Upper lobe of right lung (tissue), 1 donor: ENCODE measurements at regions not wholly inside any gene's neighbourhood (a gene's known extent, or its start where the extent isn't known, plus 50 kb on each side); places are given as distances from the start of the nearest gene placed in this dataset.

Experiments
- ATAC-seq: fragments of 200-7000 bp; cut with Tn5 transposase; one replicate; pipeline ENCODE4 v1.9.1; 2020; ENCODE audit warnings: mild to moderate bottlenecking, moderate library complexity
- DNase-seq: peaks from one replicate; pipeline ENCODE4 v3.0.0-alpha.2; 2020
- H3K27ac ChIP-seq: fragments of 200-600 bp; one replicate; pipeline ENCODE4 v1.8.0; 2022
- H3K27me3 ChIP-seq: fragments of 200-600 bp; one replicate; pipeline ENCODE4 v1.8.0; 2022; ENCODE audit warnings: mild to moderate bottlenecking
- H3K36me3 ChIP-seq: fragments of 200-600 bp; one replicate; pipeline ENCODE4 v1.8.0; 2022
- H3K4me1 ChIP-seq: fragments of 200-600 bp; one replicate; pipeline ENCODE4 v1.8.0; 2022
- H3K4me3 ChIP-seq: fragments of 200-600 bp; one replicate; pipeline ENCODE4 v1.8.0; 2022; ENCODE audit warnings: mild to moderate bottlenecking
- H3K9me3 ChIP-seq: fragments of 200-600 bp; one replicate; pipeline ENCODE4 v1.8.0; 2022
- CTCF ChIP-seq: fragments of 200-600 bp; IDR thresholded peaks from one replicate; pipeline ENCODE4 v1.8.0; 2022; ENCODE audit warnings: antibody characterized with exemption
- intact Hi-C: fragments of 100-400 bp; cut with DNase I; formaldehyde crosslinking; loops from one replicate; pipeline ENCODE4 v1.11.0; 2022
- donor health status: DM: no; HTN: yes; CAD: no; lungs with severe emphysema.

GRCh38 chr5:112112346-112112745 lies 306.7 kb downstream of the EPB41L4A start:
- H3K27me3 ChIP-seq = no peaks in the 10 kb centered on the region
- H3K27ac ChIP-seq = no peak overlapping the region
- no peak overlapping the region for H3K4me3 ChIP-seq
- intact Hi-C loops = no loop called here
- DNase-seq (no peak), ATAC-seq (no peak)
- no peaks in the 10 kb centered on the region for H3K36me3 ChIP-seq
- no peaks in the 10 kb centered on the region for H3K4me1 ChIP-seq
- no peak for TF ChIP-seq CTCF
- no peaks in the 10 kb centered on the region for H3K9me3 ChIP-seq

- Histone ChIP-seq H3K36me3 (no peaks in the 10 kb centered on the region), H3K4me1 (no peaks in the 10 kb centered on the region), H3K9me3 (no peaks in the 10 kb centered on the region), H3K4me3 (no peak overlapping the region), H3K27me3 (no peaks in the 10 kb centered on the region), H3K27ac (no peak overlapping the region)
- DNase-seq (peak; percentile 79), ATAC-seq (peak; percentile 94)
- no peak for TF ChIP-seq CTCF
- intact Hi-C loops = no loop called here
These were observed 309.6 kb downstream of the EPB41L4A start for GRCh38 chr5:112109331-112110007.

GRCh38 chr5:112106878-112107277 lies 312.2 kb downstream of the EPB41L4A start:
- no peak overlapping the region for H3K27ac ChIP-seq
- peak; percentile 54 for ATAC-seq
- no peak for DNase-seq
- no peak overlapping the region for H3K4me3 ChIP-seq
- no peak for TF ChIP-seq CTCF
- no peaks in the 10 kb centered on the region for H3K9me3 ChIP-seq
- H3K36me3 ChIP-seq = no peaks in the 10 kb centered on the region
- H3K27me3 ChIP-seq = no peaks in the 10 kb centered on the region
- no peaks in the 10 kb centered on the region for H3K4me1 ChIP-seq
- intact Hi-C loops = no loop called here

GRCh38 chr5:112097768-112098167 lies 321.3 kb downstream of the EPB41L4A start:
- ATAC-seq (peak; percentile 40), DNase-seq (no peak)
- Histone ChIP-seq H3K27me3 (no peaks in the 10 kb centered on the region), H3K27ac (no peak overlapping the region), H3K4me3 (peak overlapping the region; percentile 11), H3K4me1 (peaks cover 3% of the 10 kb centered on the region), H3K36me3 (no peaks in the 10 kb centered on the region), H3K9me3 (peaks cover under 1% of the 10 kb centered on the region)
- TF ChIP-seq CTCF = no peak
- intact Hi-C loops = no loop called here

GRCh38 chr5:112087222-112087621 lies 330.2 kb upstream of the NREP start:
- no peak for TF ChIP-seq CTCF
- Histone ChIP-seq H3K9me3 (no peaks in the 10 kb centered on the region), H3K27me3 (no peaks in the 10 kb centered on the region), H3K4me3 (no peak overlapping the region), H3K4me1 (no peaks in the 10 kb centered on the region), H3K36me3 (no peaks in the 10 kb centered on the region), H3K27ac (no peak overlapping the region)
- intact Hi-C loops = no loop called here
- DNase-seq (no peak), ATAC-seq (peak; percentile 72)

GRCh38 chr5:112086740-112087139 lies 329.7 kb upstream of the NREP start:
- H3K27ac ChIP-seq = no peak overlapping the region
- no peak for TF ChIP-seq CTCF
- no peaks in the 10 kb centered on the region for H3K9me3 ChIP-seq
- DNase-seq = no peak
- H3K4me3 ChIP-seq = no peak overlapping the region
- no peaks in the 10 kb centered on the region for H3K27me3 ChIP-seq
- no peaks in the 10 kb centered on the region for H3K4me1 ChIP-seq
- H3K36me3 ChIP-seq = no peaks in the 10 kb centered on the region
- ATAC-seq = no peak
- intact Hi-C loops = no loop called here
